ENCODE measurements at regions not wholly inside any gene's neighbourhood (a gene's known extent, or its start where the extent isn't known, plus 50 kb on each side); places are given as distances from the start of the nearest gene placed in this dataset.
"Not testable (repeated sequence)": the region's sequence is repeated elsewhere in the genome, so short reads cannot be mapped to it uniquely, and the experiment has no call there.

GRCh38 chr5:57745700-57746651 is 263.4 kb upstream of the ACTBL2 start:
- DNase-seq (ENCODE audit: low spot score): no peak

- DNase-seq (ENCODE audit: low spot score): no peak
Measured at GRCh38 chr5:57745029-57745428, 262.4 kb upstream of the ACTBL2 start.

- no peak for DNase-seq (ENCODE audit: low spot score)
Measured at GRCh38 chr5:57741336-57741735, 258.7 kb upstream of the ACTBL2 start.

GRCh38 chr5:57738787-57739186 is 256.2 kb upstream of the ACTBL2 start:
- no peak for DNase-seq (ENCODE audit: low spot score)

GRCh38 chr5:57738301-57738700 is 255.7 kb upstream of the ACTBL2 start:
- DNase-seq (ENCODE audit: low spot score): no peak

GRCh38 chr5:57736716-57737115 is 254.1 kb upstream of the ACTBL2 start:
- no peak for DNase-seq (ENCODE audit: low spot score)

GRCh38 chr5:57735279-57736153 is 252.9 kb upstream of the ACTBL2 start:
- DNase-seq (ENCODE audit: low spot score): not testable (repeated sequence)

- no peak for DNase-seq (ENCODE audit: low spot score)
Measured at GRCh38 chr5:57734296-57734695, 251.7 kb upstream of the ACTBL2 start.

- DNase-seq (ENCODE audit: low spot score): no peak
Measured at GRCh38 chr5:57727591-57727990, 245.0 kb upstream of the ACTBL2 start.

- DNase-seq (ENCODE audit: low spot score): no peak
Measured at GRCh38 chr5:57725658-57726504, 243.3 kb upstream of the ACTBL2 start.

- no peak for DNase-seq (ENCODE audit: low spot score)
Measured at GRCh38 chr5:57724836-57725235, 242.2 kb upstream of the ACTBL2 start.

- no peak for DNase-seq (ENCODE audit: low spot score)
Measured at GRCh38 chr5:57721226-57721625, 238.6 kb upstream of the ACTBL2 start.

GRCh38 chr5:57720656-57721055 is 238.0 kb upstream of the ACTBL2 start:
- no peak for DNase-seq (ENCODE audit: low spot score)

GRCh38 chr5:57719216-57719615 is 236.6 kb upstream of the ACTBL2 start:
- no peak for DNase-seq (ENCODE audit: low spot score)

GRCh38 chr5:57718155-57718554 is 235.5 kb upstream of the ACTBL2 start:
- DNase-seq (ENCODE audit: low spot score): no peak

- DNase-seq (ENCODE audit: low spot score): no peak
Measured at GRCh38 chr5:57717555-57717954, 234.9 kb upstream of the ACTBL2 start.

- DNase-seq (ENCODE audit: low spot score): no peak
Measured at GRCh38 chr5:57716661-57717060, 234.1 kb upstream of the ACTBL2 start.

GRCh38 chr5:57715296-57715695 is 232.7 kb upstream of the ACTBL2 start:
- DNase-seq (ENCODE audit: low spot score): no peak

GRCh38 chr5:57713535-57713934 is 230.9 kb upstream of the ACTBL2 start:
- not testable (repeated sequence) for DNase-seq (ENCODE audit: low spot score)

- no peak for DNase-seq (ENCODE audit: low spot score)
Measured at GRCh38 chr5:57711946-57712345, 229.3 kb upstream of the ACTBL2 start.

GRCh38 chr5:57711471-57711870 is 228.9 kb upstream of the ACTBL2 start:
- no peak for DNase-seq (ENCODE audit: low spot score)

GRCh38 chr5:57710126-57710525 is 227.5 kb upstream of the ACTBL2 start:
- DNase-seq (ENCODE audit: low spot score): no peak
